ENCODE measurements at regions not wholly inside any gene's neighbourhood (a gene's known extent, or its start where the extent isn't known, plus 50 kb on each side); places are given as distances from the start of the nearest gene placed in this dataset.
"Not testable (repeated sequence)": the region's sequence is repeated elsewhere in the genome, so short reads cannot be mapped to it uniquely, and the experiment has no call there.

GRCh38 chr16:26874318-26874717, 192.4 kb upstream of the C16orf82 start:
- TF ChIP-seq CTCF (IDR thresholded peaks at IDR 0.05); NR3C1 (CRISPR knock-in tag; conservative IDR thresholded peaks at IDR 0.05; ENCODE audit: low read depth); IRF2 (CRISPR knock-in tag; IDR thresholded peaks at IDR 0.05; ENCODE audit: borderline replicate concordance, low read depth); ZNF423 (CRISPR knock-in tag; IDR thresholded peaks at IDR 0.05); MAX (CRISPR knock-in tag; IDR thresholded peaks at IDR 0.05); SP1 (CRISPR knock-in tag; conservative IDR thresholded peaks at IDR 0.05); CREM (CRISPR knock-in tag; IDR thresholded peaks at IDR 0.05): not testable (repeated sequence)
- TF ChIP-seq, protein P1, sequence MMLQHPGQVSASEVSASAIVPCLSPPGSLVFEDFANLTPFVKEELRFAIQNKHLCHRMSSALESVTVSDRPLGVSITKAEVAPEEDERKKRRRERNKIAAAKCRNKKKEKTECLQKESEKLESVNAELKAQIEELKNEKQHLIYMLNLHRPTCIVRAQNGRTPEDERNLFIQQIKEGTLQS (CRISPR knock-in tag; conservative IDR thresholded peaks at IDR 0.05): not testable (repeated sequence)
- TF ChIP-seq, protein P2, sequence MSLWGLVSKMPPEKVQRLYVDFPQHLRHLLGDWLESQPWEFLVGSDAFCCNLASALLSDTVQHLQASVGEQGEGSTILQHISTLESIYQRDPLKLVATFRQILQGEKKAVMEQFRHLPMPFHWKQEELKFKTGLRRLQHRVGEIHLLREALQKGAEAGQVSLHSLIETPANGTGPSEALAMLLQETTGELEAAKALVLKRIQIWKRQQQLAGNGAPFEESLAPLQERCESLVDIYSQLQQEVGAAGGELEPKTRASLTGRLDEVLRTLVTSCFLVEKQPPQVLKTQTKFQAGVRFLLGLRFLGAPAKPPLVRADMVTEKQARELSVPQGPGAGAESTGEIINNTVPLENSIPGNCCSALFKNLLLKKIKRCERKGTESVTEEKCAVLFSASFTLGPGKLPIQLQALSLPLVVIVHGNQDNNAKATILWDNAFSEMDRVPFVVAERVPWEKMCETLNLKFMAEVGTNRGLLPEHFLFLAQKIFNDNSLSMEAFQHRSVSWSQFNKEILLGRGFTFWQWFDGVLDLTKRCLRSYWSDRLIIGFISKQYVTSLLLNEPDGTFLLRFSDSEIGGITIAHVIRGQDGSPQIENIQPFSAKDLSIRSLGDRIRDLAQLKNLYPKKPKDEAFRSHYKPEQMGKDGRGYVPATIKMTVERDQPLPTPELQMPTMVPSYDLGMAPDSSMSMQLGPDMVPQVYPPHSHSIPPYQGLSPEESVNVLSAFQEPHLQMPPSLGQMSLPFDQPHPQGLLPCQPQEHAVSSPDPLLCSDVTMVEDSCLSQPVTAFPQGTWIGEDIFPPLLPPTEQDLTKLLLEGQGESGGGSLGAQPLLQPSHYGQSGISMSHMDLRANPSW (CRISPR knock-in tag; conservative IDR thresholded peaks at IDR 0.05; ENCODE audit: low read depth): not testable (repeated sequence)
- TF ChIP-seq, protein P3, sequence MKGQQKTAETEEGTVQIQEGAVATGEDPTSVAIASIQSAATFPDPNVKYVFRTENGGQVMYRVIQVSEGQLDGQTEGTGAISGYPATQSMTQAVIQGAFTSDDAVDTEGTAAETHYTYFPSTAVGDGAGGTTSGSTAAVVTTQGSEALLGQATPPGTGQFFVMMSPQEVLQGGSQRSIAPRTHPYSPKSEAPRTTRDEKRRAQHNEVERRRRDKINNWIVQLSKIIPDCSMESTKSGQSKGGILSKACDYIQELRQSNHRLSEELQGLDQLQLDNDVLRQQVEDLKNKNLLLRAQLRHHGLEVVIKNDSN (CRISPR knock-in tag; IDR thresholded peaks at IDR 0.05): not testable (repeated sequence)
